Uterus (tissue), 2 donors: ENCODE measurements at regions not wholly inside any gene's neighbourhood (a gene's known extent, or its start where the extent isn't known, plus 50 kb on each side); places are given as distances from the start of the nearest gene placed in this dataset.

Experiments
- CTCF ChIP-seq, 4 experiments: fragments of 200-600 bp in 2 of 4; fragments of 450-650 bp in 2 of 4; sonication (generic) in 2 of 4; IDR thresholded peaks; one replicate each; pipeline ENCODE4 v1.5.1; 2016 to 2019; ENCODE audit warnings: antibody characterized with exemption in 4 of 4, mild to moderate bottlenecking in 2 of 4, moderate library complexity in 1 of 4
- POLR2A ChIP-seq, 2 donors: fragments of 450-650 bp; IDR thresholded peaks; one replicate each; pipeline ENCODE4 v1.6.1; 2016; ENCODE audit warnings: antibody characterized with exemption in 2 of 2, mild to moderate bottlenecking in 1 of 2, moderate library complexity in 1 of 2

GRCh38 chr2:81545626-81546025, 1241.1 kb upstream of the LRRTM1 start:
- no peak for TF ChIP-seq POLR2A (IDR thresholded peaks at IDR 0.05)
- TF ChIP-seq CTCF (IDR thresholded peaks at IDR 0.05), result no peak
